ENCODE measurements at regions not wholly inside any gene's neighbourhood (a gene's known extent, or its start where the extent isn't known, plus 50 kb on each side); places are given as distances from the start of the nearest gene placed in this dataset.

DNA sequence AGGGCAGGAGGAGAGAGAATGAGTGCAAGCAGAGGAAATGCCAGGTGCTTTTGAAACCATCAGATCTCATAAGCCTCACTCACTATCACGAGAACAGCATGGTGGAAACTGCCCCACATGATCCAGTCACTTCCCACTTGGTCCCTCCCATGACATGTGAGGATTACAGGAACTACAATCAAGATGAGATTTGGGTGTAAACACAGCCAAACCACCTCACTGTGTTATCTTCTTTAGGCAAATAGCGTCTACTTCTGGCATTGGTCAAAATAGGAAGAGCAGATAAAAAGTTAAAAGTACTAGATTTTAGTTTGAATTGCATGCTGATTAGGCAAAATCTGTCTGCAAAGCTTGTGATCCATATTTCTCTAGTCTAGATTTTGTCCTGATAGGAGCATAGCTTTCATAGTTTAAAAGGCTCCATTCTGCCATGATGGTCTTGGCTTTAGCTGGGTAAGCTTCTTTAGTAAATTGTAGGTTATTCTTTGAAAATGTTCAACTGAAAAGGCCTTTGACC, 267.5 kb downstream of the NKX6-1 start (continued):
- TF ChIP-seq EZH2phosphoT487 (IDR thresholded peaks at IDR 0.05; ENCODE audit: unreplicated experiment) (no peak), NANOG (IDR thresholded peaks at IDR 0.05; ENCODE audit: borderline replicate concordance) (no peak), EZH2 (IDR thresholded peaks at IDR 0.05; ENCODE audit: low read depth, unreplicated experiment) (no peak), ZNF114 (CRISPR knock-in tag; IDR thresholded peaks at IDR 0.05) (no peak)
- TF ChIP-seq, protein P1, sequence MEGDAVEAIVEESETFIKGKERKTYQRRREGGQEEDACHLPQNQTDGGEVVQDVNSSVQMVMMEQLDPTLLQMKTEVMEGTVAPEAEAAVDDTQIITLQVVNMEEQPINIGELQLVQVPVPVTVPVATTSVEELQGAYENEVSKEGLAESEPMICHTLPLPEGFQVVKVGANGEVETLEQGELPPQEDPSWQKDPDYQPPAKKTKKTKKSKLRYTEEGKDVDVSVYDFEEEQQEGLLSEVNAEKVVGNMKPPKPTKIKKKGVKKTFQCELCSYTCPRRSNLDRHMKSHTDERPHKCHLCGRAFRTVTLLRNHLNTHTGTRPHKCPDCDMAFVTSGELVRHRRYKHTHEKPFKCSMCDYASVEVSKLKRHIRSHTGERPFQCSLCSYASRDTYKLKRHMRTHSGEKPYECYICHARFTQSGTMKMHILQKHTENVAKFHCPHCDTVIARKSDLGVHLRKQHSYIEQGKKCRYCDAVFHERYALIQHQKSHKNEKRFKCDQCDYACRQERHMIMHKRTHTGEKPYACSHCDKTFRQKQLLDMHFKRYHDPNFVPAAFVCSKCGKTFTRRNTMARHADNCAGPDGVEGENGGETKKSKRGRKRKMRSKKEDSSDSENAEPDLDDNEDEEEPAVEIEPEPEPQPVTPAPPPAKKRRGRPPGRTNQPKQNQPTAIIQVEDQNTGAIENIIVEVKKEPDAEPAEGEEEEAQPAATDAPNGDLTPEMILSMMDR (conservative IDR thresholded peaks at IDR 0.05; ENCODE audit: low read depth in 2 of 2) = no peak

GRCh38 chr4:84224522-84224921, 274.6 kb downstream of the NKX6-1 start:
- Mint-ChIP-seq H3K27me3 (ENCODE audit: insufficient read depth, low read depth, poor library complexity) (peaks cover 3% of the 10 kb centered on the region), H3K27ac (no peak overlapping the region), H3K9me3 (no peaks in the 10 kb centered on the region), H3K36me3 (ENCODE audit: low read depth) (no peaks in the 10 kb centered on the region), H3K4me3 (no peak overlapping the region), H3K4me1 (peaks cover 42% of the 10 kb centered on the region)
- peak; percentile 89 for ATAC-seq
- Histone ChIP-seq H3K4me3 (no peak overlapping the region), H3K27me3 (ENCODE audit: insufficient read depth) (peaks cover 9% of the 10 kb centered on the region; the same call in 1 of the 2 replicates), H3K9me2 (ENCODE audit: insufficient read depth) (no peaks in the 10 kb centered on the region; the same call in 1 of the 2 replicates), H2AFZ (no peak overlapping the region), H4K20me1 (replicated peaks; ENCODE audit: insufficient read depth) (no peaks in the 10 kb centered on the region), H3K27ac (ENCODE audit: low read depth) (no peak overlapping the region), H3K4me1 (ENCODE audit: insufficient read depth) (peaks cover 42% of the 10 kb centered on the region), H3K4me2 (peak overlapping the region; percentile 58), H3K36me3 (ENCODE audit: insufficient read depth) (no peaks in the 10 kb centered on the region), H3F3A (replicated peaks; ENCODE audit: low read depth) (no peaks in the 10 kb centered on the region), H3K79me2 (replicated peaks; ENCODE audit: insufficient read depth) (no peaks in the 10 kb centered on the region)
- peak; percentile 52 for DNase-seq (ENCODE audit: low spot score)
- TF ChIP-seq ZNF331 (CRISPR knock-in tag; IDR thresholded peaks at IDR 0.05; ENCODE audit: low read depth) (no peak), ZNF462 (CRISPR knock-in tag; IDR thresholded peaks at IDR 0.05) (0 out of 2 replicates have a peak, but pooled peaks have one; percentile 23), NANOG (IDR thresholded peaks at IDR 0.05; ENCODE audit: borderline replicate concordance) (peak; percentile 60; the same call in 1 of the 2 replicates), ETS1 (IDR thresholded peaks at IDR 0.05) (no peak)
- TF ChIP-seq, protein P2, sequence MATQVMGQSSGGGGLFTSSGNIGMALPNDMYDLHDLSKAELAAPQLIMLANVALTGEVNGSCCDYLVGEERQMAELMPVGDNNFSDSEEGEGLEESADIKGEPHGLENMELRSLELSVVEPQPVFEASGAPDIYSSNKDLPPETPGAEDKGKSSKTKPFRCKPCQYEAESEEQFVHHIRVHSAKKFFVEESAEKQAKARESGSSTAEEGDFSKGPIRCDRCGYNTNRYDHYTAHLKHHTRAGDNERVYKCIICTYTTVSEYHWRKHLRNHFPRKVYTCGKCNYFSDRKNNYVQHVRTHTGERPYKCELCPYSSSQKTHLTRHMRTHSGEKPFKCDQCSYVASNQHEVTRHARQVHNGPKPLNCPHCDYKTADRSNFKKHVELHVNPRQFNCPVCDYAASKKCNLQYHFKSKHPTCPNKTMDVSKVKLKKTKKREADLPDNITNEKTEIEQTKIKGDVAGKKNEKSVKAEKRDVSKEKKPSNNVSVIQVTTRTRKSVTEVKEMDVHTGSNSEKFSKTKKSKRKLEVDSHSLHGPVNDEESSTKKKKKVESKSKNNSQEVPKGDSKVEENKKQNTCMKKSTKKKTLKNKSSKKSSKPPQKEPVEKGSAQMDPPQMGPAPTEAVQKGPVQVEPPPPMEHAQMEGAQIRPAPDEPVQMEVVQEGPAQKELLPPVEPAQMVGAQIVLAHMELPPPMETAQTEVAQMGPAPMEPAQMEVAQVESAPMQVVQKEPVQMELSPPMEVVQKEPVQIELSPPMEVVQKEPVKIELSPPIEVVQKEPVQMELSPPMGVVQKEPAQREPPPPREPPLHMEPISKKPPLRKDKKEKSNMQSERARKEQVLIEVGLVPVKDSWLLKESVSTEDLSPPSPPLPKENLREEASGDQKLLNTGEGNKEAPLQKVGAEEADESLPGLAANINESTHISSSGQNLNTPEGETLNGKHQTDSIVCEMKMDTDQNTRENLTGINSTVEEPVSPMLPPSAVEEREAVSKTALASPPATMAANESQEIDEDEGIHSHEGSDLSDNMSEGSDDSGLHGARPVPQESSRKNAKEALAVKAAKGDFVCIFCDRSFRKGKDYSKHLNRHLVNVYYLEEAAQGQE (IDR thresholded peaks at IDR 0.05; ENCODE audit: unreplicated experiment) = no peak

Data from GM23338 (cell line).